Upper lobe of left lung (tissue), 6 donors: ENCODE measurements at regions not wholly inside any gene's neighbourhood (a gene's known extent, or its start where the extent isn't known, plus 50 kb on each side); places are given as distances from the start of the nearest gene placed in this dataset.

ENCODE experiments used
- ATAC-seq, 2 donors: fragments of 200-7000 bp; cut with Tn5 transposase; one replicate each; pipeline ENCODE4 v1.9.1; 2022; ENCODE audit warnings: mild to moderate bottlenecking in 2 of 2, moderate library complexity in 2 of 2; ENCODE audit not compliant: low FRiP score in 2 of 2
- DNase-seq, 2 donors: peaks; one replicate each; pipeline ENCODE4 v3.0.0-alpha.2; 2019 to 2020
- H3K27ac ChIP-seq, 4 donors: fragments of 200-600 bp; sonication (generic); one replicate each; pipeline ENCODE4 v1.5.1; 2016 to 2019
- H3K27me3 ChIP-seq, 4 donors: fragments of 200-600 bp; sonication (generic); one replicate each; pipeline ENCODE4 v1.5.1; 2017 to 2019
- H3K36me3 ChIP-seq, 4 donors: fragments of 200-600 bp; sonication (generic); one replicate each; pipeline ENCODE4 v1.5.1; 2016 to 2019
- H3K4me1 ChIP-seq, 4 donors: fragments of 200-600 bp; sonication (generic); one replicate each; pipeline ENCODE4 v1.5.1; 2018 to 2019
- H3K4me3 ChIP-seq, 4 donors: fragments of 200-600 bp; sonication (generic); one replicate each; pipeline ENCODE4 v1.5.1; 2017 to 2019; ENCODE audit warnings: mild to moderate bottlenecking in 2 of 4, moderate library complexity in 1 of 4
- H3K9me3 ChIP-seq, 4 donors: fragments of 200-600 bp; sonication (generic); one replicate each; pipeline ENCODE4 v1.5.1; 2018 to 2019
- EP300 ChIP-seq, 4 donors: sonication (generic); formaldehyde crosslinking; IDR thresholded peaks; one replicate each; pipeline ENCODE4 v1.5.1; 2017; ENCODE audit warnings: antibody characterized with exemption in 4 of 4, control low read depth in 2 of 4
- POLR2A ChIP-seq, 4 donors: fragments of 450-650 bp; IDR thresholded peaks; one replicate each; pipeline ENCODE4 v1.5.1; 2016 to 2017; ENCODE audit warnings: antibody characterized with exemption in 4 of 4, mild to moderate bottlenecking in 2 of 4
- POLR2AphosphoS5 ChIP-seq, 2 donors: sonication (generic); formaldehyde crosslinking; IDR thresholded peaks; one replicate each; pipeline ENCODE4 v1.5.1; 2017; ENCODE audit warnings: antibody characterized with exemption in 2 of 2
- WGBS, 2 donors: methylation state at CpG; one replicate each; pipeline ENCODE4 v1.1.5; 2017 to 2018; 5-methylcytosine and 5-hydroxymethylcytosine counted together
- TF ChIP-seq, protein P1 (sequence below), 6 experiments: fragments of 450-650 bp in 4 of 6; fragments of 200-600 bp in 2 of 6; sonication (generic) in 2 of 6; IDR thresholded peaks; one replicate each; pipeline ENCODE4 v1.5.1; 2016 to 2019; ENCODE audit warnings: antibody characterized with exemption in 6 of 6
- donor health status: DM: no; HTN: no; CAD: no; lungs with moderate emphysema.
- donor health status: DM: no; HTN: yes; CAD: no; lungs with severe emphysema.

DNA sequence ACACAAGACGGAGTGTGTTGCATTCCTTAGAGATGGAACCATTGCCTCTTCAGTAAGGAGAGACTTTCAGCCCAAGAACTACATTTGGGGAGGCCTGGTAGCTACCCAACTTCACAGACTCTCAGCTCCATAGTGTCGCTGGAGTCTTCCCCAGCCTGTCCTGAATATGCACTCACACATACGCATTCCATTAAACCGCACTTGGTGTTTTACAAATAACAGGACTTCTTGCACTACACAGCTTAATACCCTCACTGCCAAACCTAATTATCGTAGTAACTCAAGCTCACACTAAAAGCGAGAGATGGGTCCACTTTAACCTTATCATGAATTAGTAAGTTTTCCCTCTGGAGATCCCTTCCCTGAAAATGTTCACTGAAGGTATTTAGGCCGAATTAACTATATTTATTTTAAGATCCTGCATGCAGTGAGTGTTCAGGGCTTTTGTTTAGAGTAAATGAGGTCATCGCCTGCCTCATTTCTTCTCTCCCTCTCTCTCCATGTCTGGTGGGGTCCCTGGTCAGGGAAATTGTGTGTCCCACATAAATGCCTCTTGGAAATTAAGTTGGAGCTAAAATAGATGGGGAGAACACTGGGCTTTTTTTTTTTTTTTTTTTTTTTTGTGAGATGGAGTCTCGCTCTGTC is 171.9 kb downstream of the FAM43A start:
- Histone ChIP-seq H3K27ac (no peak overlapping the region), H3K9me3 (no peaks in the 10 kb centered on the region), H3K27me3 (no peaks in the 10 kb centered on the region), H3K4me3 (no peak overlapping the region), H3K4me1 (peaks cover 0 to 5% (median 0%) of the 10 kb centered on the region in 4 donors), H3K36me3 (no peaks in the 10 kb centered on the region)
- 88 to 89% methylated on average over 9 of the region's 9 CpGs for WGBS, 2 donors
- TF ChIP-seq POLR2AphosphoS5 (IDR thresholded peaks at IDR 0.05), result no peak
- no peak for TF ChIP-seq POLR2A (IDR thresholded peaks at IDR 0.05)
- TF ChIP-seq, protein P1, sequence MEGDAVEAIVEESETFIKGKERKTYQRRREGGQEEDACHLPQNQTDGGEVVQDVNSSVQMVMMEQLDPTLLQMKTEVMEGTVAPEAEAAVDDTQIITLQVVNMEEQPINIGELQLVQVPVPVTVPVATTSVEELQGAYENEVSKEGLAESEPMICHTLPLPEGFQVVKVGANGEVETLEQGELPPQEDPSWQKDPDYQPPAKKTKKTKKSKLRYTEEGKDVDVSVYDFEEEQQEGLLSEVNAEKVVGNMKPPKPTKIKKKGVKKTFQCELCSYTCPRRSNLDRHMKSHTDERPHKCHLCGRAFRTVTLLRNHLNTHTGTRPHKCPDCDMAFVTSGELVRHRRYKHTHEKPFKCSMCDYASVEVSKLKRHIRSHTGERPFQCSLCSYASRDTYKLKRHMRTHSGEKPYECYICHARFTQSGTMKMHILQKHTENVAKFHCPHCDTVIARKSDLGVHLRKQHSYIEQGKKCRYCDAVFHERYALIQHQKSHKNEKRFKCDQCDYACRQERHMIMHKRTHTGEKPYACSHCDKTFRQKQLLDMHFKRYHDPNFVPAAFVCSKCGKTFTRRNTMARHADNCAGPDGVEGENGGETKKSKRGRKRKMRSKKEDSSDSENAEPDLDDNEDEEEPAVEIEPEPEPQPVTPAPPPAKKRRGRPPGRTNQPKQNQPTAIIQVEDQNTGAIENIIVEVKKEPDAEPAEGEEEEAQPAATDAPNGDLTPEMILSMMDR (IDR thresholded peaks at IDR 0.05), result no peak
- no peak for TF ChIP-seq EP300 (IDR thresholded peaks at IDR 0.05)
- no peak for DNase-seq
- ATAC-seq, result no peak

DNA sequence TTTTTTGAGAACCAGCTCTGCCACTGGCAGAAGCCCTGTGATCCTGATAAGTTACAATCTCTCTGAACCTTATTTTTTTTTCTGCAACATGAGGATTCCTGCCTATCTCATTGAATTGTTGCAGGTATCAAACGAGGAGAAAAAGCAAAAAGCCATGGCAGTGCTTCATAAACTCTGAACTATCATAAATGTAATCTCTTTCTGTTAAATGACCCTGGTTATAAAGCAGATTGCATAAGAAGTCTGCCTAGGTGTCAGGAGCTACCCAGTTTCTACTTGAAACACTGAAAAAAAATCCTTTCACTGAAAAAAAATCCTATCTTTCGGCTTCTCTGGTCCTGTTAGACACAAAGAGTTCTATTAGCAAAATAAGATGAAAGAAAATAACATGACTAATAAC is 172.7 kb downstream of the FAM43A start:
- Histone ChIP-seq H3K4me3 (no peak overlapping the region), H3K27ac (no peak overlapping the region), H3K9me3 (no peaks in the 10 kb centered on the region), H3K4me1 (peaks cover 0 to 5% (median 0%) of the 10 kb centered on the region in 4 donors), H3K27me3 (no peaks in the 10 kb centered on the region), H3K36me3 (no peaks in the 10 kb centered on the region)
- ATAC-seq (no peak), DNase-seq (no peak)
- no peak for TF ChIP-seq POLR2AphosphoS5 (IDR thresholded peaks at IDR 0.05)
- no peak for TF ChIP-seq EP300 (IDR thresholded peaks at IDR 0.05)
- TF ChIP-seq POLR2A (IDR thresholded peaks at IDR 0.05), result no peak
- TF ChIP-seq, protein P1 (IDR thresholded peaks at IDR 0.05), result no peak
- 87 to 88% methylated on average over 2 of the region's 2 CpGs for WGBS, 2 donors

DNA sequence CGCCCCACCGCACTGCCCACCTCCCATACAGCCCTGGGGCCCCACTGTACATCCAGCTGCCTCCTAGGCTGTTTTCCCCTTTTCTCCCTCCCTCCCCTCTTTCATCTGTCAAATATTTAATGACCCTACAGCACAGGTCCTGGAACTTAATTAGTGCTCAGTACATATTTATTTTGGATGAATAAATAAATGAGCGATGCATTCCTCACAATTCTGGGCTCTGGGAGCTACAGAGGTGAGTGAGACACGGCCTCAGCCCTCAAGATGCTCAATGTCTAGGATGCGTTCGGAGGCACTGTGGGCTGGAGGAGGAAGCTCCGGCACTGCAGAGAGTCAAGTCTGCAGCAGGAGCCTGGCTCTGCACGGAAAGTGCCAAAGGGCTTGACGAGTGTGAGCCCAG is 175.0 kb downstream of the FAM43A start:
- no peak overlapping the region for H3K27ac ChIP-seq
- peaks cover 0 to 11% (median 3%) of the 10 kb centered on the region in 4 donors for H3K4me1 ChIP-seq
- WGBS, 2 donors, result 76 to 77% methylated on average over 9 of the region's 9 CpGs
- TF ChIP-seq POLR2AphosphoS5 (IDR thresholded peaks at IDR 0.05), result no peak
- no peak for TF ChIP-seq POLR2A (IDR thresholded peaks at IDR 0.05)
- TF ChIP-seq EP300 (IDR thresholded peaks at IDR 0.05), result no peak
- TF ChIP-seq, protein P1 (IDR thresholded peaks at IDR 0.05), result no peak
- no peak for DNase-seq
- H3K9me3 ChIP-seq, result no peaks in the 10 kb centered on the region
- ATAC-seq, result no peak
- H3K27me3 ChIP-seq, result no peaks in the 10 kb centered on the region
- no peak overlapping the region for H3K4me3 ChIP-seq
- H3K36me3 ChIP-seq, result no peaks in the 10 kb centered on the region

DNA sequence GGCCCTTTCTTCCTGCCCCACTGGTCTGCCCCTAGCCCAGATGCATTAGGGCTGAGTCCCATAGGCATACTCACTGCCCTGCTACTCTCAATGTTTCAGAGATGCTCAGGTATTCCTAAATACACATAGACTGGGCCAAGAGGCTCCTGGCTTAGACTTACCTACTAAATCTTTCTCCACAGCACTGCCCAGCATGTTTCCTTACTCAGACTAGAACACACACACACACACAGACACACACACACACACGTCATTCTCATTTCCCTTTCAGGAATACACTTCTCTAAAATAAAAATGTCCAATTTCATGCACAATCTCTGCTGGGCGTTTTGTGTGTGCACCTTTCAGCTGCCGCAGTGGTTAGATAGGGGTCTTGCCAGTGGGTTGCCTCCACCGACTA is 175.7 kb downstream of the FAM43A start:
- ATAC-seq, result peak in 1 of 2 donors; percentile 38
- Histone ChIP-seq H3K4me1 (peaks cover 0 to 12% (median 3%) of the 10 kb centered on the region in 4 donors), H3K9me3 (no peaks in the 10 kb centered on the region), H3K4me3 (no peak overlapping the region), H3K27me3 (no peaks in the 10 kb centered on the region), H3K27ac (no peak overlapping the region), H3K36me3 (no peaks in the 10 kb centered on the region)
- TF ChIP-seq POLR2AphosphoS5 (IDR thresholded peaks at IDR 0.05) (no peak), EP300 (IDR thresholded peaks at IDR 0.05) (no peak), POLR2A (IDR thresholded peaks at IDR 0.05) (no peak)
- TF ChIP-seq, protein P1 (IDR thresholded peaks at IDR 0.05), result no peak
- WGBS, 2 donors, result 79 to 84% methylated on average over 4 of the region's 4 CpGs
- no peak for DNase-seq

DNA sequence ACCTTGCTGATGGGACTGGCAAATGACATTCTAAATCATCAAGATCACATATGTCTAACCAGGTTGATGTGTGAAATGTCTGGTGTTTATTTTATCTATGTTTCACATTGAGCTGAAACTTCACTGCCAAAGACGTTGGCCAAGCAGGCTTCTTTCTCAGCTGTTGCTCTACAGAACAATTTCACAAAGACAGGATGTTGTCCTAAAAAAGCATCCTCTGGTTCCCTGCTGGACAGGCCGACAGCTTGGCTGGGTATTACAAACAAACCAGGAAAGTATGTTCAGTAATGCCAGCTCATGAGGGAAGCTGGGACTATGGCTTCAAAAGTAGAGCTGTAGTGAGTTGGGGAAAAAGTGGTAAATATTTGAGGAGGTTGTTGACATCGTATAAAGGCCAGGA is 179.4 kb downstream of the FAM43A start:
- no peak overlapping the region for H3K4me3 ChIP-seq
- H3K9me3 ChIP-seq, result peaks cover 0 to 2% (median 0%) of the 10 kb centered on the region in 4 donors
- peak overlapping the region in 3 of 4 donors; percentile 30 to 70 (median 46) for H3K27ac ChIP-seq
- H3K27me3 ChIP-seq, result no peaks in the 10 kb centered on the region
- ATAC-seq (no peak), DNase-seq (no peak)
- peaks cover 6 to 25% (median 14%) of the 10 kb centered on the region in 4 donors for H3K4me1 ChIP-seq
- no peaks in the 10 kb centered on the region for H3K36me3 ChIP-seq
- TF ChIP-seq EP300 (IDR thresholded peaks at IDR 0.05) (no peak), POLR2AphosphoS5 (IDR thresholded peaks at IDR 0.05) (peak in 1 of 2 donors; percentile 14), POLR2A (IDR thresholded peaks at IDR 0.05) (no peak)
- TF ChIP-seq, protein P1 (IDR thresholded peaks at IDR 0.05), result no peak
- WGBS, 2 donors, result 47 to 48% methylated on average over 2 to 3 of the region's 3 CpGs
